ENCODE measurements at regions not wholly inside any gene's neighbourhood (a gene's known extent, or its start where the extent isn't known, plus 50 kb on each side); places are given as distances from the start of the nearest gene placed in this dataset.

- no peak for DNase-seq (ENCODE audit: low read depth)
Measured at GRCh38 chr3:5304789-5305683, 117.5 kb downstream of the EDEM1 start.

GRCh38 chr3:5305684-5305989 is 118.1 kb downstream of the EDEM1 start:
- DNase-seq (ENCODE audit: low read depth): no peak

DNA sequence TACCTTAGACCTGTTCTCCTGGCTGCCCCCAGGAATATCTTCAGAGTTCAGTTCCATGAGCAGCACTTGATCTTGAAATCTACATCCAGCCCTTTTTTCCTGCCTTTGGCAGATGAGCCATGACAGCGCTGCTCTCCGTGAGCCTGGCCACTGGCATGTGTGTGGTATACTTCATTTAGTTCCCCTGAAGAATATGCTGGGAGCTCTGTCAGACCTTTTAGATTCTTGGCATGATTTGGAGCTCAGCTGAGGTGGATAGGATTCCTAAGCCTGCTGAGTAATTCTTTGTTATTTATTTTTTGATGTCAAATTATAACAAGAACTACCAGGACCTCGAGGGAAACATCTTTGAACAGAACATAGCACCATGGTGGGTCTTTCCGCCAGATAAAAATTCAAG is 121.7 kb downstream of the EDEM1 start:
- DNase-seq (ENCODE audit: low read depth): no peak

- DNase-seq (ENCODE audit: low read depth): no peak
Measured at GRCh38 chr3:5309602-5310001, 122.1 kb downstream of the EDEM1 start.

DNA sequence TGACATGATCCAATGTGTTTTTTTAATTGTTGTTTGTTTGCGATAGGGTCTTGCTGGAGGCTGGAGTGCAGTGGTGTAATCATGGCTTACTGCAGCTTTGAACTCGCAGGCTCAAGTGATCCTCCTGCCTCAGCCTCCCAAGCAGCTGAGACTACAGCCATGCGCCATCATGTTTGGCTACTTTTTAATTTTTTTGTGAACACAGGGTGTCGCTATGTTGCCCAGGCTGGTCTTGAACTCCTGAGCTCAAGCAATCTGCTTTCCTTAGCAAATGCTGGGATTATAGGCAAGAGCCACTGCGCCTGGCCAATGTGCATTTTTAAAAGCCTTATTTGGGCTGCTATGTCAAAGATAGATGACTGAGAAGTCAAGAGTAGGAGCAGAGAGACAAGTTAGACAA is 123.0 kb downstream of the EDEM1 start:
- no peak for DNase-seq (ENCODE audit: low read depth)

GRCh38 chr3:5312290-5312689 is 124.8 kb downstream of the EDEM1 start:
- no peak for DNase-seq (ENCODE audit: low read depth)

DNA sequence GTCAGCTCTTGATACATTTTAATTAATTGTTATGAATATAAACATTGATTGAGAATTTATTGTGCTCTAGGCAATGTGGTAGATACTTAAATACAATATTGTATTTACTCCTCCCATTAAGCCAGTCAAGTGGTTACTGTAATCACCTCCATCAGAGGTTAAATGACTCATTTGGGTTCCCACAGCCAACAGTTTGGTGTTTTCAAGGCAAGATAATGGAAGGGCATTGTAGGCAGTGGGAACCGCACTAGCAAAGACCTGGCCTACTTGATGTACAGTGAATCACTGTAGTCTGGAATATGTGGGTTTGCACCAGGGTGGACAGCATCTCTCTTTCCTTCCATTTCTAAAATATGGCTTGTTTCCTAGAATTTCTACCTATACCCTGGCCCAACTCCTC is 127.4 kb downstream of the EDEM1 start:
- no peak for DNase-seq (ENCODE audit: low read depth)

GRCh38 chr3:5317557-5317956 is 130.1 kb downstream of the EDEM1 start:
- DNase-seq (ENCODE audit: low read depth): no peak

DNA sequence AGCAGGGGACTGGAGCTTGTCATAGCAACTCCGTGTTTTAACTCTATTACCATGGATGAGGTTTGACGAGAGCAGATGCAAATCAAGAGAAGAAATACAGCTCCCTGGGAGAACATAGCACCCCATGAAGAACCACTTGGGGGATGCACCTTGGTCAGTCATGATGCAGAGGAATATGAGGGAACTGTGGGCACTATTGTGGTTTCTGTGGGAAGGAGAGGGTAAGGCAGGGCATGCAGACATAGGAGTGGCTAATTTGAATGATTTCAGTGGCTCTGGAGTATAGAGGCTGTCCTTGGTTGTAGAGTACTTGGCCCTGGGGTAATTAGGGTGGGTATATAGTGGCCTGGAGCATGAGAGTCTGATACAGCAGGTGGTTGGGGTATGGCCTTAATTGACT is 131.9 kb downstream of the EDEM1 start:
- DNase-seq (ENCODE audit: low read depth): no peak

- no peak for DNase-seq (ENCODE audit: low read depth)
Measured at GRCh38 chr3:5321666-5322340, 134.3 kb downstream of the EDEM1 start.

GRCh38 chr3:5324780-5325179 is 137.3 kb downstream of the EDEM1 start:
- DNase-seq (ENCODE audit: low read depth): no peak

DNA sequence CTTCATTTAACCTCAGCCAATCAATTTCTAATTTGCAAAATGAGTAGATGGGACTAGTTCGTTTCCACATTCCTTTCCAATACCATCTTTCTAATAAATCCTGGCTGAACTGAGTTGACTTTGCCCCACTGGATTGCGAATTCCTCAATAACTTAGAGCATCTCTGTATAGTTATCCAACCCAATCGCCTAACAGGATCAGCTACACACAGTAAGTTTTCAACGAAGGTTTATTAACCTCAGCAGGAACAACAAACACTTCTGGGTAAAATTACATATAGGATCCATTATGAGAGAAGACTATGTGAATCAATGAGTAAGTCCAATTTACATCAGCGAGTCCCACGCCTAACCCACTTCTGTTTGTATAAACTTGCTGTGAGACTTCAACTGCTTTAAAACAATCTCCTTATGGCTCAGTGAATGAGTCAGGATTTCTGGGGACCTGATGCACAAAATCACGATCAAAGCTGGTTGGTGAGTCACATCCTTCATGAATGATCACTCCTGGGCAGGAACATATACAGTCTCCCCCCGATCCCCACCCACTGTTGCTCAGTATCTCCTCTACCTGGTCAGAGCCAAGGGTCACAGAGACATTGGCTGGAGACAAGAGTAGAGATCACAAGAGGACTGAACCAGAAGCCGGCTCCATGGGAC is 142.8 kb downstream of the EDEM1 start:
- no peak for DNase-seq (ENCODE audit: low read depth)

GRCh38 chr3:5331567-5332269 is 144.2 kb downstream of the EDEM1 start:
- DNase-seq (ENCODE audit: low read depth): no peak

- DNase-seq (ENCODE audit: low read depth): no peak
Measured at GRCh38 chr3:5332270-5332956, 144.9 kb downstream of the EDEM1 start.

DNA sequence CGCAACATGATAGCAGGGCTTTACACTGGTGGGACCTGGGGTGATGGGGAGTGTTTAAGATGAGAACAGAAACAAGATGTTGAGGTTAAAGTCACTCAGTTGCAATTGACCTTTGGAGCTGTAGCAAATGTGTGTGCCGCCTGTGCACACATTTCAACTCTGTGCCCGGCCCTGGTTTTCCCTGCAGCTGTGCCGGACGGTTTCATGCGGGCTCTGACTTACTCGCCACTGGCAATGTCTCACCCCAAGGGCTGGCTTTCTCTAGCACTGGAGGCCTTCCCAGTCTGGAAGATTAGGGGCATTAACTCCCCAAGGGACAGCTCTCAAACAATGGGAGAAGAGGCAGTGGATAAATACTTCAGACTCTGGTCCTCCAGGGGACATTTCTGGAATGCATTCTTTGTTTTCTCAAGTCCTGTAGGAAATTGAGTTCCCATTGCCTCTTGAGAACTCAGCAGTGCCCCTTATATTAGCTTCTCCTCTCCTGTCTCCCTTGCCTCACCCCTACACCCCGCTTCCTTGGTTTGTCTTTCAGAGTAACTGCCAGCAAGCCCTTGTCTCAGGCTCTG is 152.5 kb downstream of the EDEM1 start:
- DNase-seq (ENCODE audit: low read depth): no peak

DNA sequence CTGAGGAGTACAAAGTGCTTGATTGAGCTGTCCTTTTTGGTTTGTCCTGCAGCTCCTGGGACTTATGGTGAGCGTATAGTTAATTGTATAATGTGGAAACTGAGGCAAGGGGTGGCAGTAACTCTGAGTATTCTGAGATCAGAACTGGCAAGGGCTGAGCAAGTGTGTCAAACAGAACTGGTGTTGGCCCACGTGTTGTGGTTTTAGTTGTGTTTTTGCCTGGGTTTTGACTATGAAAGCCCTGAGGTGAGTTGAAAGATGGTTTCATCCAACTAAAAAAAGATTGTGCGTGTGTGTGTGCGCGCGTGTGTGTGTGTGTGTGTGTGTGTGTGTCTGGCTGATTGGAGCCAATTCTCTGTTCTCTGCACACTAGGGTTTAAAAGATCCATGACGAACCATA is 154.1 kb downstream of the EDEM1 start:
- no peak for DNase-seq (ENCODE audit: low read depth)

- DNase-seq (ENCODE audit: low read depth): no peak
Measured at GRCh38 chr3:5343459-5343858, 156.0 kb downstream of the EDEM1 start.

DNA sequence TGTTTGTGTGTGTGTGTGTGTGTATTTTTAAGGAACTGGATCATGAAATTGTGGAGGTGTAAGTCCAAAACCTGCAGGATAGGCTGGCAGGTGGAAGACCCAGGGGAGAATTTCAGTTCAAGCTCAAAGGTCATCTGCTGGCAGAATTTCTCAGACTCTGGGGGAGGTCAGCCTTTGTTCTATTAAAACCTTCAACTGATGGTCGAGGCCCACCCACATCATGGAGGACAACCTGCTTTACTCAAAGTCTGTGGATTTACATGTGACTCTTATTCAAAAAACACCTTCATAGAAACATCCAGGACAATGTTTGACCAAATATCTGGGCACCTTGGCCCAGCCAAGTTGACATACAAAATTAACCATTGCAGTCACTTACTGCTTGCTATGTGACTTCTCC is 157.2 kb downstream of the EDEM1 start:
- DNase-seq (ENCODE audit: low read depth): no peak

GRCh38 chr3:5347486-5347885 is 160.0 kb downstream of the EDEM1 start:
- DNase-seq (ENCODE audit: low read depth): no peak

DNA sequence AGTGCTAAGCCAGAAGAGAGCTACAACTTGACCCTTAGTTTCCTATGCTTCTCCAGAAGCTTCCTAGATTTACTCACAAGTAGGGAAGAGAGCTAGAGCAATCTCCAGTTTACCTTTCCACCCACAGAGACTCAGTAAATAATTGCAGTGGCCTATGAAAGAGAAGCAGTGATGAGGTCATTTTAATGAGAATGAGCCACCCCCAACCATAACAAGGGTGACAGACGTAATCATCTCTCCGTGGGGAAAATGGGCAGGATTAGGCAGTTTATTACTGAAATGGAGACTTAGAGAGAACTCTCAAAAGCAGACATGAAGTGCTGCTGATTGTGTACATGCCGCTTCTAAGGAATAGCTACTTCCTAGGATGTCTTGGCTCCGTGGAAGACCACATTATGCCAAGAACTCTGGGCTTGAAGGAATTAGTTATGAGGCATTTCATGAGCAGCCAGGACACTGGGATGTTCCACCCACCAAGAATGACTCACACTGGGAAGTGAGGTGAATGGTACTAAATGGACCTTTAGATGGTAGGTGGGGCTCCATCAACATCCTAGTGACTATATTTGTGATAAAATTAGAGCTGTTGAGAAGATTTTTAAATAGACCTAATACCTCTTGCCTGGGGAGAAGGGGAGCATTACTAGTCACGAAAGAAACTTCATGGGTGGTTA is 160.9 kb downstream of the EDEM1 start:
- DNase-seq (ENCODE audit: low read depth): no peak

GRCh38 chr3:5349343-5349742 is 161.8 kb downstream of the EDEM1 start:
- DNase-seq (ENCODE audit: low read depth): no peak

Data from stimulated activated CD8-positive, alpha-beta memory T cell treated with anti-CD3 and anti-CD28 coated beads, Interleukin-12 subunit alpha, Interleukin-12 subunit beta, amount 100 ng/mL, for 4 hours (primary cell).